ENCODE measurements at regions not wholly inside any gene's neighbourhood (a gene's known extent, or its start where the extent isn't known, plus 50 kb on each side); places are given as distances from the start of the nearest gene placed in this dataset.
"Not testable (repeated sequence)": the region's sequence is repeated elsewhere in the genome, so short reads cannot be mapped to it uniquely, and the experiment has no call there.

GRCh38 chr6:73951183-73951582, 255.2 kb downstream of the CD109 start:
- no peak for DNase-seq
- no peak for TF ChIP-seq POLR2A (IDR thresholded peaks at IDR 0.05; ENCODE audit: low read length)
- no peak for TF ChIP-seq GATA1 (IDR thresholded peaks at IDR 0.05; ENCODE audit: low read depth, low read length)

- DNase-seq = no peak
- no peak for TF ChIP-seq GATA1 (IDR thresholded peaks at IDR 0.05; ENCODE audit: low read depth, low read length)
- no peak for TF ChIP-seq POLR2A (IDR thresholded peaks at IDR 0.05; ENCODE audit: low read length)
These were observed 248.1 kb downstream of the CD109 start for GRCh38 chr6:73943930-73944652.

- TF ChIP-seq GATA1 (IDR thresholded peaks at IDR 0.05; ENCODE audit: low read depth, low read length) (no peak), POLR2A (IDR thresholded peaks at IDR 0.05; ENCODE audit: low read length) (no peak)
- no peak for DNase-seq
These were observed 247.4 kb downstream of the CD109 start for GRCh38 chr6:73943411-73943810.

GRCh38 chr6:73942592-73943186, 246.7 kb downstream of the CD109 start:
- no peak for DNase-seq
- TF ChIP-seq GATA1 (IDR thresholded peaks at IDR 0.05; ENCODE audit: low read depth, low read length) (no peak), POLR2A (IDR thresholded peaks at IDR 0.05; ENCODE audit: low read length) (no peak)

GRCh38 chr6:73941892-73942291, 245.9 kb downstream of the CD109 start:
- no peak for DNase-seq
- TF ChIP-seq GATA1 (IDR thresholded peaks at IDR 0.05; ENCODE audit: low read depth, low read length) = no peak
- TF ChIP-seq POLR2A (IDR thresholded peaks at IDR 0.05; ENCODE audit: low read length) = no peak

GRCh38 chr6:73937805-73938204, 241.8 kb downstream of the CD109 start:
- TF ChIP-seq POLR2A (IDR thresholded peaks at IDR 0.05; ENCODE audit: low read length) = no peak
- no peak for TF ChIP-seq GATA1 (IDR thresholded peaks at IDR 0.05; ENCODE audit: low read depth, low read length)
- no peak for DNase-seq

- no peak for TF ChIP-seq GATA1 (IDR thresholded peaks at IDR 0.05; ENCODE audit: low read depth, low read length)
- no peak for TF ChIP-seq POLR2A (IDR thresholded peaks at IDR 0.05; ENCODE audit: low read length)
- DNase-seq = no peak
These were observed 236.9 kb downstream of the CD109 start for GRCh38 chr6:73932866-73933265.

GRCh38 chr6:73929405-73929804, 233.4 kb downstream of the CD109 start:
- TF ChIP-seq GATA1 (IDR thresholded peaks at IDR 0.05; ENCODE audit: low read depth, low read length) (no peak), POLR2A (IDR thresholded peaks at IDR 0.05; ENCODE audit: low read length) (no peak)
- DNase-seq = no peak

GRCh38 chr6:73927421-73927820, 231.4 kb downstream of the CD109 start:
- TF ChIP-seq POLR2A (IDR thresholded peaks at IDR 0.05; ENCODE audit: low read length) (no peak), GATA1 (IDR thresholded peaks at IDR 0.05; ENCODE audit: low read depth, low read length) (no peak)
- no peak for DNase-seq

GRCh38 chr6:73925703-73926102, 229.7 kb downstream of the CD109 start:
- not testable (repeated sequence) for DNase-seq

GRCh38 chr6:73923905-73924485, 228.0 kb downstream of the CD109 start:
- no peak for TF ChIP-seq GATA1 (IDR thresholded peaks at IDR 0.05; ENCODE audit: low read depth, low read length)
- TF ChIP-seq POLR2A (IDR thresholded peaks at IDR 0.05; ENCODE audit: low read length) = no peak
- DNase-seq = no peak

GRCh38 chr6:73903155-73903554, 207.2 kb downstream of the CD109 start:
- TF ChIP-seq GATA1 (IDR thresholded peaks at IDR 0.05; ENCODE audit: low read depth, low read length) = no peak
- TF ChIP-seq POLR2A (IDR thresholded peaks at IDR 0.05; ENCODE audit: low read length) = no peak
- DNase-seq = no peak

- no peak for DNase-seq
- TF ChIP-seq POLR2A (IDR thresholded peaks at IDR 0.05; ENCODE audit: low read length) (no peak), GATA1 (IDR thresholded peaks at IDR 0.05; ENCODE audit: low read depth, low read length) (no peak)
These were observed 206.0 kb downstream of the CD109 start for GRCh38 chr6:73901986-73902385.

GRCh38 chr6:73901311-73901710, 205.3 kb downstream of the CD109 start:
- no peak for DNase-seq
- no peak for TF ChIP-seq POLR2A (IDR thresholded peaks at IDR 0.05; ENCODE audit: low read length)

- TF ChIP-seq POLR2A (IDR thresholded peaks at IDR 0.05; ENCODE audit: low read length) (no peak), GATA1 (IDR thresholded peaks at IDR 0.05; ENCODE audit: low read depth, low read length) (no peak)
These were observed 202.6 kb downstream of the CD109 start for GRCh38 chr6:73898599-73898998.

More at GRCh38 chr6:73898599-73898998, 202.6 kb downstream of the CD109 start:
- no peak for DNase-seq

All from erythroblast (primary cell).